ENCODE measurements at regions not wholly inside any gene's neighbourhood (a gene's known extent, or its start where the extent isn't known, plus 50 kb on each side); places are given as distances from the start of the nearest gene placed in this dataset.

DNA sequence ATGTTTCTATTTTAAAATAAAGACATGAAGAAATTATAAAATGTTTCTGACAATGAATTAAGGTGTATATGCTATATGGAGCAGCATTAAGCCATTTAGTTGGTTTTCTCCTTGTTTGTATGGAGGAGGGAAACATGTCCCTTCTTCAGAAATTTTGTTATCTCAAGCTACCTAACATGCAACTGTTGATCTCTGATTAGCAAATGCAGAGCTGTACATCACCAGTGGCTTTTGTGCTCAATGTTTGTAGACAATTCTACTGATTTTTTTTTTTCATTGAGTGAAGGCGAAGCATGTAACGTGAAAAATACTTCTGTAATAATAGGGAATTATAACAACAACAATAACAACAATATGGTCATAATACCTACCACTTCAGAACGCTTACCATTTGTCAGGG lies 463.7 kb downstream of the PLPP3 start:
- Histone ChIP-seq H3K4me3 (replicated peaks in 1 of 4; ENCODE audit: control extremely low read depth in 1 of 4, insufficient read depth in 1 of 4, low read depth in 3 of 4, low read length in 4 of 4) (no peak overlapping the region), H3K4me2 (ENCODE audit: extremely low read depth, insufficient read depth, low read length) (no peak overlapping the region)
- TF ChIP-seq, protein P1, sequence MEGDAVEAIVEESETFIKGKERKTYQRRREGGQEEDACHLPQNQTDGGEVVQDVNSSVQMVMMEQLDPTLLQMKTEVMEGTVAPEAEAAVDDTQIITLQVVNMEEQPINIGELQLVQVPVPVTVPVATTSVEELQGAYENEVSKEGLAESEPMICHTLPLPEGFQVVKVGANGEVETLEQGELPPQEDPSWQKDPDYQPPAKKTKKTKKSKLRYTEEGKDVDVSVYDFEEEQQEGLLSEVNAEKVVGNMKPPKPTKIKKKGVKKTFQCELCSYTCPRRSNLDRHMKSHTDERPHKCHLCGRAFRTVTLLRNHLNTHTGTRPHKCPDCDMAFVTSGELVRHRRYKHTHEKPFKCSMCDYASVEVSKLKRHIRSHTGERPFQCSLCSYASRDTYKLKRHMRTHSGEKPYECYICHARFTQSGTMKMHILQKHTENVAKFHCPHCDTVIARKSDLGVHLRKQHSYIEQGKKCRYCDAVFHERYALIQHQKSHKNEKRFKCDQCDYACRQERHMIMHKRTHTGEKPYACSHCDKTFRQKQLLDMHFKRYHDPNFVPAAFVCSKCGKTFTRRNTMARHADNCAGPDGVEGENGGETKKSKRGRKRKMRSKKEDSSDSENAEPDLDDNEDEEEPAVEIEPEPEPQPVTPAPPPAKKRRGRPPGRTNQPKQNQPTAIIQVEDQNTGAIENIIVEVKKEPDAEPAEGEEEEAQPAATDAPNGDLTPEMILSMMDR (conservative IDR thresholded peaks at IDR 0.05 in 1 of 2, IDR thresholded peaks at IDR 0.05 in 1 of 2; ENCODE audit: low read depth in 1 of 2, low read length in 2 of 2) = no peak
- TF ChIP-seq EZH2 (IDR thresholded peaks at IDR 0.05; ENCODE audit: low read length, missing control alignments) = no peak

DNA sequence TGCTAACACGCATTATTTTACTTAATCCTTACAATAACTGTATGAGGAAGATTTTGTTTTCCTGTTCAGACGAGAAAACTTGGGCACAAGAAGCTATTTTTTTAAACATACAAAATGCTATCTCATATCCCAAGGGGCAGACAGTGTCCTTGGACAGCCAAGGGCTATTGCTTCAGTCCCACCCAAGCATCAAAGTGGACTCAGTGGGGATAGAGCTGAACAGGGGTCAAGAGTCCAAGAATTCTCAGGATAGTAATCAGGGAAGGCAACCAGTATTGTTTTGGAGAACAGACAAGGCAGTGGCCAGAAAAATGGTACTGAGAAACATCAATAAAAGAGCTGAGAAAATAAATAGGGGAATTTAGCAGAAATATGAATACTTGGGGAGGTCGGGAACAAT lies 465.7 kb downstream of the PLPP3 start:
- H3K27ac ChIP-seq (ENCODE audit: insufficient read depth, low read length) = no peak overlapping the region
- no peaks in the 10 kb centered on the region for H3K79me2 ChIP-seq (ENCODE audit: control insufficient read depth, insufficient read depth, low read length)
- H3K4me1 ChIP-seq (ENCODE audit: control insufficient read depth, extremely low read depth, insufficient read depth, low read length) = no peaks in the 10 kb centered on the region
- no peaks in the 10 kb centered on the region for H3K9me3 ChIP-seq (ENCODE audit: control insufficient read depth, insufficient read depth, low read depth, low read length)
- no peaks in the 10 kb centered on the region for H3K36me3 ChIP-seq (ENCODE audit: control insufficient read depth, insufficient read depth, low read length)
- no peak for DNase-seq (ENCODE audit: low read depth in 2 of 2)
- no peak overlapping the region for H2AFZ ChIP-seq (ENCODE audit: low read length)
- H3K4me2 ChIP-seq (ENCODE audit: extremely low read depth, insufficient read depth, low read length) = no peak overlapping the region
- H3K27me3 ChIP-seq (ENCODE audit: control insufficient read depth, insufficient read depth, low read length) = no peaks in the 10 kb centered on the region
- no peaks in the 10 kb centered on the region for H4K20me1 ChIP-seq (ENCODE audit: control insufficient read depth, extremely low read depth, insufficient read depth, low read length)
- TF ChIP-seq, protein P1 (conservative IDR thresholded peaks at IDR 0.05 in 1 of 2, IDR thresholded peaks at IDR 0.05 in 1 of 2; ENCODE audit: low read depth in 1 of 2, low read length in 2 of 2) = no peak
- TF ChIP-seq EZH2 (IDR thresholded peaks at IDR 0.05; ENCODE audit: low read length, missing control alignments) = no peak
- no peak overlapping the region for H3K4me3 ChIP-seq (replicated peaks in 1 of 4; ENCODE audit: control extremely low read depth in 1 of 4, insufficient read depth in 1 of 4, low read depth in 3 of 4, low read length in 4 of 4)
- no peak overlapping the region for H3K9ac ChIP-seq (ENCODE audit: insufficient read depth, low read length)

More for the DNA sequence above, 463.7 kb downstream of the PLPP3 start:
- Histone ChIP-seq H3K9ac (ENCODE audit: insufficient read depth, low read length) (no peak overlapping the region), H4K20me1 (ENCODE audit: control insufficient read depth, extremely low read depth, insufficient read depth, low read length) (no peaks in the 10 kb centered on the region), H3K9me3 (ENCODE audit: control insufficient read depth, insufficient read depth, low read depth, low read length) (no peaks in the 10 kb centered on the region), H3K36me3 (ENCODE audit: control insufficient read depth, insufficient read depth, low read length) (no peaks in the 10 kb centered on the region), H3K4me1 (ENCODE audit: control insufficient read depth, extremely low read depth, insufficient read depth, low read length) (no peaks in the 10 kb centered on the region), H2AFZ (ENCODE audit: low read length) (no peak overlapping the region), H3K79me2 (ENCODE audit: control insufficient read depth, insufficient read depth, low read length) (no peaks in the 10 kb centered on the region), H3K27me3 (ENCODE audit: control insufficient read depth, insufficient read depth, low read length) (no peaks in the 10 kb centered on the region), H3K27ac (ENCODE audit: insufficient read depth, low read length) (no peak overlapping the region)
- DNase-seq (ENCODE audit: low read depth in 2 of 2) = no peak

DNA sequence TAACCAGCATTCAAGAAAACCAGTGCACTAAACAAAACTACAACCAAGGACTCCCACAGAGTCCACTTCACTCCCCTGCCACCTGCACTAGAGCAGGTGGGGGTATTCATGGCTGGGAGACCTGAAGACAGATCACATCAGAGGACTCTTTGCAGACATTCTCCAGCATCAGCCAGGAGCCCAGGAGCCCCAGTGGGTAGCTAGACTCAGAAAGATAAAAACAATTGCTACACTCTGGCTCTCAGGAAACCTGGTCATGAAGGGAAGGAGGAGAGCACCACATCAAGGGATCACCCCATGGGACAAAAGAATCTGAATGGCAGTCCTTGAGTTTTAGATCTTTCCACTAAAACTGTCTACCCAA lies 472.1 kb downstream of the PLPP3 start:
- TF ChIP-seq EZH2 (IDR thresholded peaks at IDR 0.05; ENCODE audit: low read length, missing control alignments) = no peak
- TF ChIP-seq, protein P1 (conservative IDR thresholded peaks at IDR 0.05 in 1 of 2, IDR thresholded peaks at IDR 0.05 in 1 of 2; ENCODE audit: low read depth in 1 of 2, low read length in 2 of 2) = no peak
- Histone ChIP-seq H3K79me2 (ENCODE audit: control insufficient read depth, insufficient read depth, low read length) (no peaks in the 10 kb centered on the region), H3K36me3 (ENCODE audit: control insufficient read depth, insufficient read depth, low read length) (no peaks in the 10 kb centered on the region), H3K27me3 (ENCODE audit: control insufficient read depth, insufficient read depth, low read length) (no peaks in the 10 kb centered on the region), H4K20me1 (ENCODE audit: control insufficient read depth, extremely low read depth, insufficient read depth, low read length) (no peaks in the 10 kb centered on the region), H3K9ac (ENCODE audit: insufficient read depth, low read length) (no peak overlapping the region), H3K4me3 (replicated peaks in 1 of 4; ENCODE audit: control extremely low read depth in 1 of 4, insufficient read depth in 1 of 4, low read depth in 3 of 4, low read length in 4 of 4) (no peak overlapping the region), H3K9me3 (ENCODE audit: control insufficient read depth, insufficient read depth, low read depth, low read length) (no peaks in the 10 kb centered on the region), H3K4me1 (ENCODE audit: control insufficient read depth, extremely low read depth, insufficient read depth, low read length) (no peaks in the 10 kb centered on the region), H2AFZ (ENCODE audit: low read length) (no peak overlapping the region), H3K4me2 (ENCODE audit: extremely low read depth, insufficient read depth, low read length) (no peak overlapping the region), H3K27ac (ENCODE audit: insufficient read depth, low read length) (no peak overlapping the region)
- no peak for DNase-seq (ENCODE audit: low read depth in 2 of 2)
